B cell (primary cell): ENCODE measurements at regions not wholly inside any gene's neighbourhood (a gene's known extent, or its start where the extent isn't known, plus 50 kb on each side); places are given as distances from the start of the nearest gene placed in this dataset.

Source experiments
- ATAC-seq: fragments of 200-7000 bp; cut with Tn5 transposase; one replicate; pipeline ENCODE4 v1.10.0; 2021; ENCODE audit warnings: low read depth, mild to moderate bottlenecking, moderate number of reproducible peaks, moderate library complexity
- CTCF ChIA-PET: fragments of 350-600 bp; sonication (Branson Sonifier 250); formaldehyde crosslinking; loops from one replicate; lab custom pipeline; 2021; ENCODE audit warnings: antibody characterized with exemption, inconsistent platforms; lab: Charles Lee
- POLR2A ChIA-PET: fragments of 350-600 bp; sonication (Branson Sonifier 250); formaldehyde crosslinking; loops from one replicate; lab custom pipeline; 2021; ENCODE audit warnings: antibody characterized with exemption; lab: Charles Lee
- DNase-seq: peaks from one replicate; pipeline ENCODE4 v3.0.0; 2013
- H2AFZ ChIP-seq: 2 replicates; pipeline ENCODE4 v1.6.1; 2012; ENCODE audit warnings: mild to moderate bottlenecking, low read depth, low read length; ENCODE audit not compliant: insufficient read depth, poor library complexity, severe bottlenecking
- H3K27ac ChIP-seq, 2 donors: 1 replicate in 1 of 2; 2 replicates in 1 of 2; pipeline ENCODE4 v1.5.1; 2012 to 2013; ENCODE audit warnings: low read length in 2 of 2, mild to moderate bottlenecking in 2 of 2, moderate library complexity in 1 of 2
- H3K27me3 ChIP-seq, 4 experiments: fragments of 200-600 bp in 1 of 4; sonication (generic) in 1 of 4; replicated peaks in 1 of 4; 1 replicate in 2 of 4; 2 replicates in 2 of 4; pipeline versions ENCODE4 v1.6.1 to v1.7.0; 2013 to 2016; ENCODE audit warnings: low read length in 3 of 4, mild to moderate bottlenecking in 2 of 4, mixed read lengths in 1 of 4, moderate library complexity in 1 of 4; ENCODE audit not compliant: insufficient read depth in 4 of 4, control insufficient read depth in 3 of 4; ENCODE audit errors: control extremely low read depth in 1 of 4
- H3K36me3 ChIP-seq, 2 experiments: replicated peaks in 1 of 2; 1 replicate in 1 of 2; 2 replicates in 1 of 2; pipeline versions ENCODE4 v1.6.1 to v1.7.1; 2013; ENCODE audit warnings: low read length in 1 of 2; ENCODE audit not compliant: insufficient read depth in 2 of 2, control insufficient read depth in 1 of 2; ENCODE audit errors: control extremely low read depth in 1 of 2, extremely low read depth in 1 of 2
- H3K4me1 ChIP-seq, 2 donors: fragments of 200-600 bp in 1 of 2; sonication (generic) in 1 of 2; 1 replicate in 1 of 2; 2 replicates in 1 of 2; pipeline versions ENCODE4 v1.5.1 to v1.6.1; 2013 to 2017; ENCODE audit warnings: low read length in 2 of 2; ENCODE audit not compliant: control insufficient read depth in 2 of 2, insufficient read depth in 2 of 2
- H3K4me2 ChIP-seq: replicated peaks from 2 replicates; pipeline ENCODE3; 2012; ENCODE audit warnings: mild to moderate bottlenecking, low read depth, low read length; ENCODE audit not compliant: poor library complexity, severe bottlenecking
- H3K4me3 ChIP-seq, 5 experiments: fragments of 200-600 bp in 1 of 5; sonication (generic) in 1 of 5; 1 replicate in 3 of 5; 2 replicates in 2 of 5; pipeline versions ENCODE4 v1.5.1 to v1.7.0; 2011 to 2016; ENCODE audit warnings: low read length in 4 of 5, mild to moderate bottlenecking in 4 of 5, low read depth in 2 of 5, control low read depth in 1 of 5, moderate library complexity in 1 of 5; ENCODE audit not compliant: insufficient read depth in 1 of 5; ENCODE audit errors: control extremely low read depth in 1 of 5, extremely low read depth in 1 of 5
- H3K79me2 ChIP-seq: fragments of 200-600 bp; sonication (generic); one replicate; pipeline ENCODE4 v1.6.0; 2016; ENCODE audit warnings: low read length; ENCODE audit not compliant: control insufficient read depth, insufficient read depth
- H3K9ac ChIP-seq: fragments of 200-600 bp; sonication (generic); 2 replicates; pipeline ENCODE4 v1.6.1; 2017; ENCODE audit warnings: mild to moderate bottlenecking, low read length, moderate library complexity
- H3K9me3 ChIP-seq, 3 donors: one replicate each; pipeline versions ENCODE4 v1.6.1 to v1.7.1; 2013; ENCODE audit warnings: low read length in 2 of 3; ENCODE audit not compliant: control insufficient read depth in 2 of 3, insufficient read depth in 1 of 3; ENCODE audit errors: control extremely low read depth in 1 of 3
- H4K20me1 ChIP-seq: 2 replicates; pipeline ENCODE4 v1.6.0; 2012; ENCODE audit warnings: mild to moderate bottlenecking, low read length; ENCODE audit not compliant: insufficient read depth, control insufficient read depth, poor library complexity, severe bottlenecking
- H3K27ac Mint-ChIP-seq: one replicate; pipeline ENCODE4 v1.8.0; 2021; ENCODE audit warnings: mixed read lengths
- H3K27me3 Mint-ChIP-seq: one replicate; pipeline ENCODE4 v1.8.0; 2021; ENCODE audit warnings: mixed read lengths
- H3K4me1 Mint-ChIP-seq: one replicate; pipeline ENCODE4 v1.8.0; 2021; ENCODE audit warnings: mixed read lengths
- H3K4me3 Mint-ChIP-seq: one replicate; pipeline ENCODE4 v1.8.0; 2021; ENCODE audit warnings: mixed read lengths
- H3K9me3 Mint-ChIP-seq: one replicate; pipeline ENCODE4 v1.8.0; 2022; ENCODE audit warnings: mixed read lengths; ENCODE audit not compliant: insufficient read depth
- EZH2 ChIP-seq: IDR thresholded peaks from 2 replicates; pipeline ENCODE4 v1.6.1; 2012; ENCODE audit warnings: borderline replicate concordance, low read depth, mild to moderate bottlenecking, moderate library complexity, low read length; ENCODE audit not compliant: insufficient read depth, poor library complexity, severe bottlenecking
- WGBS: methylation state at CpG from one replicate; pipeline ENCODE4 v1.1.5; 2013; ENCODE audit warnings: missing lambda C conversion rate; ENCODE audit not compliant: insufficient coverage; 5-methylcytosine and 5-hydroxymethylcytosine counted together
- intact Hi-C: fragments of 100-400 bp; cut with micrococcal nuclease; formaldehyde crosslinking; loops from one replicate; pipeline ENCODE4 v1.10.0; 2022
- TF ChIP-seq, protein P1 (sequence below): fragments of 200-600 bp; IDR thresholded peaks from one replicate; pipeline ENCODE4 v1.8.0; 2022; ENCODE audit warnings: antibody characterized with exemption, mild to moderate bottlenecking

DNA sequence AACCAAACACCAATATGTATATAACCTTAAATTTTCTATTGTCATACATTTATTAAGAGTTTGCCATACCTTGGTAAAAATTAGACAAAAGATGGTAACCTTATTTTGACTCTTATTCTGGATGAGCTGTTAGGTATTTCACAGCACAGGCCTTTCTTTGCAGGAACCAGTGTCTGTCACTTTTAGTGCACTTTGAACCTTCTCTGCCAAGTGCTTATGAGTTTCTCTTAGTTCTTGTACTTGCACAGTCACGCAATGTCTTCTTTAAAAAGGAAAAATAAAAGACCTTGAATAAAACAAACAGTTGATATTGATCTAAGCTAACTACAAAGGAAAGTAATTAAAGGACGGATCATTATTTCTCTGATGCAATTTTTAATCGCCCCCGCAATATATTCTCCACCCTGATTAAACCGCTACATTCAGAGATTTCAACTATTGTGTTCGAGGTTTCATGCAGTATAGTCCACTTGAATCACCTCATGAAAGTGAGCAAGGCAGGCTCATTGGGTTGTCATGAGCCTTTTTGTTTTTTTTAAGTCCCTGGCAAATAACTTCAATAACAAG, 534.5 kb downstream of the KLF5 start:
- Mint-ChIP-seq H3K4me3 (no peak overlapping the region), H3K9me3 (peaks cover 2% of the 10 kb centered on the region), H3K27me3 (no peaks in the 10 kb centered on the region), H3K27ac (no peak overlapping the region), H3K4me1 (no peaks in the 10 kb centered on the region)
- DNase-seq (no peak), ATAC-seq (no peak)
- no peak overlapping the region for H3K27ac ChIP-seq
- intact Hi-C loops, result no loop called here
- H3K27me3 ChIP-seq, result no peaks in the 10 kb centered on the region
- H3K9me3 ChIP-seq, result no peaks in the 10 kb centered on the region
- ChIA-PET POLR2A (no interaction called here), CTCF (no interaction called here)
- H3K4me2 ChIP-seq, result no peak overlapping the region
- no peaks in the 10 kb centered on the region for H3K4me1 ChIP-seq
- H3K9ac ChIP-seq, result no peak overlapping the region
- TF ChIP-seq, protein P1, sequence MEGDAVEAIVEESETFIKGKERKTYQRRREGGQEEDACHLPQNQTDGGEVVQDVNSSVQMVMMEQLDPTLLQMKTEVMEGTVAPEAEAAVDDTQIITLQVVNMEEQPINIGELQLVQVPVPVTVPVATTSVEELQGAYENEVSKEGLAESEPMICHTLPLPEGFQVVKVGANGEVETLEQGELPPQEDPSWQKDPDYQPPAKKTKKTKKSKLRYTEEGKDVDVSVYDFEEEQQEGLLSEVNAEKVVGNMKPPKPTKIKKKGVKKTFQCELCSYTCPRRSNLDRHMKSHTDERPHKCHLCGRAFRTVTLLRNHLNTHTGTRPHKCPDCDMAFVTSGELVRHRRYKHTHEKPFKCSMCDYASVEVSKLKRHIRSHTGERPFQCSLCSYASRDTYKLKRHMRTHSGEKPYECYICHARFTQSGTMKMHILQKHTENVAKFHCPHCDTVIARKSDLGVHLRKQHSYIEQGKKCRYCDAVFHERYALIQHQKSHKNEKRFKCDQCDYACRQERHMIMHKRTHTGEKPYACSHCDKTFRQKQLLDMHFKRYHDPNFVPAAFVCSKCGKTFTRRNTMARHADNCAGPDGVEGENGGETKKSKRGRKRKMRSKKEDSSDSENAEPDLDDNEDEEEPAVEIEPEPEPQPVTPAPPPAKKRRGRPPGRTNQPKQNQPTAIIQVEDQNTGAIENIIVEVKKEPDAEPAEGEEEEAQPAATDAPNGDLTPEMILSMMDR, result no peak
- no peak for TF ChIP-seq EZH2
- H3K79me2 ChIP-seq, result no peaks in the 10 kb centered on the region
- H2AFZ ChIP-seq, result no peak overlapping the region
- H4K20me1 ChIP-seq, result no peaks in the 10 kb centered on the region
- no peak overlapping the region for H3K4me3 ChIP-seq
- 100% methylated on average over 1 of the region's 6 CpGs for WGBS
- H3K36me3 ChIP-seq, result no peaks in the 10 kb centered on the region

- CTCF ChIA-PET, result no interaction called here
Measured at GRCh38 chr13:73591861-73592260, 533.1 kb downstream of the KLF5 start.

More at GRCh38 chr13:73591861-73592260, 533.1 kb downstream of the KLF5 start:
- Mint-ChIP-seq H3K4me1 (no peaks in the 10 kb centered on the region), H3K27ac (no peak overlapping the region), H3K9me3 (peaks cover 2% of the 10 kb centered on the region), H3K4me3 (no peak overlapping the region), H3K27me3 (no peaks in the 10 kb centered on the region)
- intact Hi-C loops, result no loop called here
- no CpG with 5 or more reads among the region's 6 CpGs for WGBS
- Histone ChIP-seq H3K79me2 (no peaks in the 10 kb centered on the region), H3K9ac (no peak overlapping the region), H2AFZ (no peak overlapping the region), H3K4me3 (no peak overlapping the region), H3K36me3 (no peaks in the 10 kb centered on the region), H3K4me2 (no peak overlapping the region), H3K27ac (no peak overlapping the region), H3K27me3 (no peaks in the 10 kb centered on the region), H3K4me1 (no peaks in the 10 kb centered on the region), H4K20me1 (no peaks in the 10 kb centered on the region), H3K9me3 (no peaks in the 10 kb centered on the region)
- POLR2A ChIA-PET, result no interaction called here
- DNase-seq (no peak), ATAC-seq (no peak)
- no peak for TF ChIP-seq EZH2
- TF ChIP-seq, protein P1, result no peak
